Suprapubic skin (tissue), 4 donors: ENCODE measurements at regions not wholly inside any gene's neighbourhood (a gene's known extent, or its start where the extent isn't known, plus 50 kb on each side); places are given as distances from the start of the nearest gene placed in this dataset.

Source experiments
- EP300 ChIP-seq: sonication (generic); formaldehyde crosslinking; IDR thresholded peaks from one replicate; pipeline ENCODE4 v1.6.1; 2017; ENCODE audit warnings: antibody characterized with exemption
- POLR2A ChIP-seq, 2 donors: fragments of 450-650 bp; IDR thresholded peaks; one replicate each; pipeline ENCODE4 v1.6.1; 2017; ENCODE audit warnings: antibody characterized with exemption in 2 of 2, mild to moderate bottlenecking in 2 of 2, moderate library complexity in 2 of 2
- POLR2AphosphoS5 ChIP-seq, 3 donors: sonication (generic); formaldehyde crosslinking; IDR thresholded peaks; one replicate each; pipeline ENCODE4 v1.6.1; 2017; ENCODE audit warnings: antibody characterized with exemption in 3 of 3
- TF ChIP-seq, protein P1 (sequence below), 2 donors: fragments of 200-600 bp in 1 of 2; fragments of 450-650 bp in 1 of 2; sonication (generic) in 1 of 2; IDR thresholded peaks; one replicate each; pipeline ENCODE4 v1.5.1; 2016 to 2019; ENCODE audit warnings: antibody characterized with exemption in 2 of 2, mild to moderate bottlenecking in 1 of 2, moderate library complexity in 1 of 2

DNA sequence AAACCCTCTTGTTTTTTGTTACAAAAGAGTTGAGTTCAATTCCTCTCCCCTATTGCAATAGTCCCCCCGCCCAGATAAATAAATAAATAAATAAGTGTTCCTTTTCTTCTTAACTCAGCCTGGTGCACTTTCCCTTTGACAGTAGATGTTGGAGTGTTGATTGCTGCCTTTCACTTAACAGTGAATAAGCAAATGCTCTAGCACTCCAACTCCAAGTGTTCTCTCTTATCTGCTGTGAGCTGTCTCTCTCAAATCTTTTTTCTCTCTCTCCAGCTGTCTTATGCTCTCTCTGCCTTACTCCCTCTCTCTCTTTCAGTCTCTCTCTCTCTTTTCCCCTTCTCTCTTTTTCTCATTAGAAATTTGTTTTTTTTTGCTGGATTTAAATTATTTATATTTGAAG, 216.7 kb downstream of the TMX3 start:
- TF ChIP-seq, protein P1, sequence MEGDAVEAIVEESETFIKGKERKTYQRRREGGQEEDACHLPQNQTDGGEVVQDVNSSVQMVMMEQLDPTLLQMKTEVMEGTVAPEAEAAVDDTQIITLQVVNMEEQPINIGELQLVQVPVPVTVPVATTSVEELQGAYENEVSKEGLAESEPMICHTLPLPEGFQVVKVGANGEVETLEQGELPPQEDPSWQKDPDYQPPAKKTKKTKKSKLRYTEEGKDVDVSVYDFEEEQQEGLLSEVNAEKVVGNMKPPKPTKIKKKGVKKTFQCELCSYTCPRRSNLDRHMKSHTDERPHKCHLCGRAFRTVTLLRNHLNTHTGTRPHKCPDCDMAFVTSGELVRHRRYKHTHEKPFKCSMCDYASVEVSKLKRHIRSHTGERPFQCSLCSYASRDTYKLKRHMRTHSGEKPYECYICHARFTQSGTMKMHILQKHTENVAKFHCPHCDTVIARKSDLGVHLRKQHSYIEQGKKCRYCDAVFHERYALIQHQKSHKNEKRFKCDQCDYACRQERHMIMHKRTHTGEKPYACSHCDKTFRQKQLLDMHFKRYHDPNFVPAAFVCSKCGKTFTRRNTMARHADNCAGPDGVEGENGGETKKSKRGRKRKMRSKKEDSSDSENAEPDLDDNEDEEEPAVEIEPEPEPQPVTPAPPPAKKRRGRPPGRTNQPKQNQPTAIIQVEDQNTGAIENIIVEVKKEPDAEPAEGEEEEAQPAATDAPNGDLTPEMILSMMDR (IDR thresholded peaks at IDR 0.05), result no peak
- no peak for TF ChIP-seq POLR2A (IDR thresholded peaks at IDR 0.05)
- no peak for TF ChIP-seq EP300
- no peak for TF ChIP-seq POLR2AphosphoS5 (IDR thresholded peaks at IDR 0.05)
